Anterior cingulate cortex (tissue), 58 donors: ENCODE measurements at regions not wholly inside any gene's neighbourhood (a gene's known extent, or its start where the extent isn't known, plus 50 kb on each side); places are given as distances from the start of the nearest gene placed in this dataset.

ENCODE experiments used
- DNase-seq, 58 donors: peaks; one replicate each; lab custom pipeline; 2025; lab: John Stamatoyannopoulos, UW

DNA sequence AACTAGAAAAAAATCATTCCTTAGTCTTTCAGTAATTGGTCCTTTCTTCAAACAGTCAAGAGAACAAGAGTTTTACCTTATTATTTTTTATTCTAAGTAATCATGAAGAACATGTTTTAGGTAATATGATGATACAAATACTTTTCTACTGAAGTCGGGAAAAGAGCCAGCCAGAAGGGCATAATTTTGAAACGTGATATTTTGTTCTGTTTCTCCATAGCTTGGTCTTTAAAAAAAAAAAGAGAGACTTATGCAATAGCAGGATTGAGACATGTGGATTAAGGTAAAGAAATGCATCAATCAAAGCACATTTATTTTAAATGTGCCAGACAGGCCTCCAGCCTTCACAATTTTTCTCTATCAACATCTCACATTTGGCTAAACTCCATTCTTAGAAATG lies 1016.8 kb downstream of the CNTNAP5 start:
- no peak for DNase-seq

- no peak for DNase-seq
Observed at GRCh38 chr2:125042727-125043126, 1017.6 kb downstream of the CNTNAP5 start.

GRCh38 chr2:125070726-125071505 lies 1045.8 kb downstream of the CNTNAP5 start:
- no peak for DNase-seq

GRCh38 chr2:125073440-125073839 lies 1048.4 kb downstream of the CNTNAP5 start:
- DNase-seq, result no peak

GRCh38 chr2:125085904-125086303 lies 1060.8 kb downstream of the CNTNAP5 start:
- no peak for DNase-seq

GRCh38 chr2:125086313-125087184 lies 1061.5 kb downstream of the CNTNAP5 start:
- no peak for DNase-seq

- no peak for DNase-seq
Observed at GRCh38 chr2:125092276-125093009, 1067.4 kb downstream of the CNTNAP5 start.

DNA sequence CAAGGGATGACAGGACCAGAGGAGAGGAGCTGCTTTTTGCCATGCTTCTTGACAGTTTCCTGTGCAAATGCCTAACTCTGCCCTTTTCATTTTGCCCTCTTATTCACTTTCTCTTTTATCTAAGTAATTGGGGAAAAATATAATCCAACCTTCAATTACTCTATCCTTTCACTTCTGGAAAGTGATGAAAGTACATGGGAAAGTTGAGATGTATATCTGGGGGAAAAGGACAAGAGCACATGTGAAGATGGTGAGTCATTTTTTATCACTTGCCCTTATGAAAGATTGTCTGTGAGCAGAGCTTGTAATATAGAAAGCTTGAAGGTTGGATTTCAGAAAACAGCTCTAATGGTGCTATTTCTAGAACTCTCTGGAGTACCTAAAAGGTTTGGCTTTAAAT lies 1070.7 kb downstream of the CNTNAP5 start:
- DNase-seq, result no peak

DNA sequence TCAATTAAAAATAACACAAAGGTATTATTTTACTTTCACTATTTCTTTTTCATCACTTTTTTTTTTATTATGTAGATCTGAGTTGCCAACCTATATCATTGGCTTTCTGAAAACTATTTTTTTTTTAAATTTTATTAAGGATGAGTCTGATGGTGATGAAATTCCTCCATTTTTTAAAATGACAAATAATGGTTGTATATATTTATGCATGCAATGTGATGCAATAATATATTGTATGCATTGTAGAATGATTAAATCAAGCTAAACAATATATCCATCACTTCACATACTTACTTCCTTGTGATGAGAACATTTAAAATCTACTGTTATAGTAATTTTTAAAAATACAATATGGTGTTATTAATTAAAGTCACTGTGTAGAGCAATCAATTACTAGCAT lies 1081.6 kb downstream of the CNTNAP5 start:
- no peak for DNase-seq

GRCh38 chr2:125107446-125107845 lies 1082.4 kb downstream of the CNTNAP5 start:
- DNase-seq, result no peak

DNA sequence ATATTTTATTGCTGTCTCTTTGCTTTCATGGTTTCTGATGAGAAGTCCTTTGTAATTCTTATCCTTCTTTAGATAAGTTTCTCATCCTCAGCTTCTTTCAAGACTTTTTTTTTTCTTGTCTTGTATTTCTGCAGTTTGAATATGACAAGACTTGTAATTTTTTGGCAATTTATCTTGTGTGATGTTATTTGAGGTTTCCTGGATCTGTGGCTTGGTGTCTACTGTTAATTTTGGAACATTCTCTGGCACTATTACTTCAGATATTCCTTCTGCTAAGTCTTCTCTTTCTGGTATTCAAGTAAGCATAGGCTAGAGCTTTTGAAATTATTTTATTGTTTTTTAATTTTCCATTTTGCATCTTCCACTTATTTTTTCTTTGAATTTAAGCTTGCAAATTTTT lies 1083.2 kb downstream of the CNTNAP5 start:
- DNase-seq, result no peak

DNA sequence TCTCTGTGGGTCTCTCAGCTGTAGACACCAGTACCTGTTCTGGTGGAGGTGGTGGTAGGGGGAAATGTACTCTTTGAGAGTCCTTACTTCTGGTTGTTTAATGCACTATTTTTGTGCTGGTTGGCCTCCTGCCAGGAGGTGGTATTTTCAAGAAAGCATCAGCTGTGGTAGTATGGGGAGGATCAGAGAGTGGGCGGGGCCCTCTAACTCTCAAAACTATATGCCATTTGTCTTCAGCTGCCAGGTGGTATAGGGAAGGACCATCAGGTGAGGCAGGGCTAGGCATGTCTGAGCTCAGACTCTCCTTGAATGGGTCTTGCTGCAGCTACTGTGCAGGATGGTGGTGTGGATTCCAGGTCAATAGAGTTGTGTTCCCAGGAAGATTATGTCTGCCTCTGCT lies 1100.8 kb downstream of the CNTNAP5 start:
- no peak for DNase-seq

DNA sequence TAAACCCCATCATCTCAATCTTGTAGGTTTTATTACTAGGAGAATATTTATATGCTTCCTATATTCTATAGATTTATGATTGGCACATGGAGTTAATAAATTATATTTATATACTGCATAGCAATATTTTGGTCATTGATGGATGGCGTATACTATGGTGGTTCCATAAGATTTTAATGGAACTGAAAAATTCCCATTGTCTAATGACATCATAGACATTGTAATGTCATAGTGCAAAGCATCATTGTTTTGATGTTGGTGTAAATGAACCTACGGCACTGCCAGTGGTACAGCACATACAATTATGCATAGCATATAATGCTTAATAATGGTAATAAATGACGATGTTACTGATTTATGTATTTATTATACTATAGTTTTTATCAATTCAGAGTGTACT lies 1135.9 kb downstream of the CNTNAP5 start:
- DNase-seq, result no peak

DNA sequence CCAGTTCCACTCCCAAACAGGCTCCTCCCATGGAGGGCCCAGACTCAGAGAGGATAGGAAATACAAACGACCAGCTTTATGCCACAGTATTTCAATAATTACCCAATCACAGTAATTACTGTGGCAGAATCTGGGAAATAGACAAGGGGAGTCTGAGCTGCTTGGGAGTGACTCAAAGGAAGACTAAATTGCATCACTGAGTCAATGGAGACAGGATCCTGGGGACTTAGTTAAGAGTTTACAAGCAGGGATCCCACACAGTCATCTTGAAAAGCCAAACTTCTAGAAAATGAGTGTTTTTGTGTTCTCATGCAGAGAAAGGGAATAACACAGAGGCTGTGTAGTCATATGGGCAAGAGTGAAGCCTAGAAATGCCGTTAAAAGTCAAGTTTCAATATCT lies 1142.1 kb downstream of the CNTNAP5 start:
- DNase-seq, result no peak

- no peak for DNase-seq
Observed at GRCh38 chr2:125167820-125168219, 1142.7 kb downstream of the CNTNAP5 start.

DNA sequence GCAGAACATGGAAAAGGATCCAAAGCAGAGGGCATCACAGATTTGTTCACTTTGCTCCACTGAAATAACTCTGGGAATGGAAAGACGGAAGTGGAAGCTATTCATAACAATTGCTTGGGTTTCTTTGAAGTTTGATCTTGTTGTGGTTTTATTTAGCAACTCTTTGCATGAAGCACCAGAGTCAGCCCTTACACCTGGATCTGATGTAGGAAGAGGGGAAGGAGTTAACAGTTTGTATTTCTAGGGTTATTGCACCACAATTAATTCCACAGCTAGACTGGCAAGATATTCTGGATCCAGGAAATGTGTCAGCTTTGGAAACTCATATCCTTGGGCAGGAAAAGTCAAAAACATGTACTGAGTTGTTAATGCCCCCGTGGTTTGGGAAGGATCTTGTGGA lies 1143.4 kb downstream of the CNTNAP5 start:
- no peak for DNase-seq

- DNase-seq, result no peak
Observed at GRCh38 chr2:125169022-125169763, 1144.1 kb downstream of the CNTNAP5 start.

- DNase-seq, result no peak
Observed at GRCh38 chr2:125169764-125170146, 1144.7 kb downstream of the CNTNAP5 start.

GRCh38 chr2:125172181-125172580 lies 1147.1 kb downstream of the CNTNAP5 start:
- no peak for DNase-seq

- no peak for DNase-seq
Observed at GRCh38 chr2:125175415-125175814, 1150.3 kb downstream of the CNTNAP5 start.
